Endodermal cell (in vitro differentiated cells): ENCODE measurements at regions not wholly inside any gene's neighbourhood (a gene's known extent, or its start where the extent isn't known, plus 50 kb on each side); places are given as distances from the start of the nearest gene placed in this dataset.

Experiments used
- DNase-seq: peaks from one replicate; pipeline ENCODE4 v3.0.0-alpha.2; 2017
- H3K27ac ChIP-seq: 2 replicates; pipeline ENCODE4 v1.5.1; 2013; ENCODE audit warnings: mild to moderate bottlenecking, low read depth, low read length, moderate library complexity
- H3K27me3 ChIP-seq: 2 replicates; pipeline ENCODE4 v1.6.1; 2013; ENCODE audit warnings: mild to moderate bottlenecking, low read length, moderate library complexity; ENCODE audit not compliant: insufficient read depth, control insufficient read depth, poor library complexity, severe bottlenecking
- H3K36me3 ChIP-seq: 2 replicates; pipeline ENCODE4 v1.7.0; 2013; ENCODE audit warnings: mild to moderate bottlenecking, low read length, moderate library complexity; ENCODE audit not compliant: control insufficient read depth, insufficient read depth
- H3K4me1 ChIP-seq: one replicate; pipeline ENCODE4 v1.7.0; 2013; ENCODE audit warnings: low read length; ENCODE audit not compliant: control insufficient read depth, insufficient read depth
- H3K4me3 ChIP-seq: 2 replicates; pipeline ENCODE4 v1.5.1; 2013; ENCODE audit warnings: mild to moderate bottlenecking, low read length, moderate library complexity
- H3K9ac ChIP-seq: 2 replicates; pipeline ENCODE4 v1.6.1; 2013; ENCODE audit warnings: mild to moderate bottlenecking, low read length, moderate library complexity; ENCODE audit not compliant: poor library complexity, severe bottlenecking; ENCODE audit errors: extremely low read depth
- H3K9me3 ChIP-seq: 2 replicates; pipeline ENCODE4 v1.6.1; 2013; ENCODE audit warnings: mild to moderate bottlenecking, low read length, moderate library complexity; ENCODE audit not compliant: control insufficient read depth
- H3K27ac Mint-ChIP-seq: 2 replicates; pipeline ENCODE4 v1.8.0; 2020; ENCODE audit warnings: mixed read lengths
- H3K27me3 Mint-ChIP-seq: 2 replicates; pipeline ENCODE4 v1.8.0; 2021; ENCODE audit warnings: mild to moderate bottlenecking, mixed read lengths; ENCODE audit not compliant: insufficient read depth
- H3K36me3 Mint-ChIP-seq: 2 replicates; pipeline ENCODE4 v1.8.0; 2020; ENCODE audit warnings: low read depth, mixed read lengths
- H3K4me1 Mint-ChIP-seq: 2 replicates; pipeline ENCODE4 v1.8.0; 2020; ENCODE audit warnings: mixed read lengths
- H3K4me3 Mint-ChIP-seq: 2 replicates; pipeline ENCODE4 v1.8.0; 2020; ENCODE audit warnings: mild to moderate bottlenecking, moderate library complexity, mixed read lengths
- H3K9me3 Mint-ChIP-seq: 2 replicates; pipeline ENCODE4 v1.8.0; 2020; ENCODE audit warnings: mild to moderate bottlenecking, mixed read lengths
- WGBS, 2 experiments: methylation state at CpG; one replicate each; pipeline versions ENCODE4 v1.1.5 to v1.1.7; 2013; ENCODE audit warnings: missing lambda C conversion rate in 2 of 2, mixed read lengths in 1 of 2; ENCODE audit not compliant: insufficient coverage in 1 of 2, insufficient read length in 1 of 2; 5-methylcytosine and 5-hydroxymethylcytosine counted together
- TF ChIP-seq, protein P1 (sequence below): fragments of 200-600 bp; sonication (generic); conservative IDR thresholded peaks from 2 replicates; pipeline ENCODE4 v1.5.0; 2021; ENCODE audit warnings: antibody characterized with exemption, mild to moderate bottlenecking

DNA sequence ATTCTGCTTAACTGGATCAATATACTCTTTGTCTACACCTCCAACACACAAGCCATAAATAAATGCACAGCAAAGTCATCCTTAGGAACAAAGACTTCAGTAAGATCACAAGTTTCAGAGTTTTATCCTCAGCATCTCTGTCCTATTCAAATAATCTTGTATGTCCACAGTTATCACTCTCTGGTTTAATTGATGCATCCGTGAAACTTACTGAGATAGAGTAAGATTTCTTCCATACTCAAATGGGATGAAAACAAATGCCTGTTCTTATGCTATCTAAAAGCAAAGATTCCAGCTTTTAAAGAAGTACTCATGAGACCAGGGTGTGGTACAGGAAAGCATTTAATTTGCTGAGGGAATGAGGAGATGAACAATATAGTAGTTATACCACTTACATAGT is 184.6 kb upstream of the SLC7A11 start:
- peaks cover 2% of the 10 kb centered on the region for H3K4me1 Mint-ChIP-seq
- Histone ChIP-seq H3K9ac (no peak overlapping the region), H3K27ac (no peak overlapping the region), H3K36me3 (no peaks in the 10 kb centered on the region), H3K4me3 (no peak overlapping the region), H3K27me3 (no peaks in the 10 kb centered on the region), H3K4me1 (no peaks in the 10 kb centered on the region), H3K9me3 (no peaks in the 10 kb centered on the region)
- H3K9me3 Mint-ChIP-seq, result no peaks in the 10 kb centered on the region
- TF ChIP-seq, protein P1, sequence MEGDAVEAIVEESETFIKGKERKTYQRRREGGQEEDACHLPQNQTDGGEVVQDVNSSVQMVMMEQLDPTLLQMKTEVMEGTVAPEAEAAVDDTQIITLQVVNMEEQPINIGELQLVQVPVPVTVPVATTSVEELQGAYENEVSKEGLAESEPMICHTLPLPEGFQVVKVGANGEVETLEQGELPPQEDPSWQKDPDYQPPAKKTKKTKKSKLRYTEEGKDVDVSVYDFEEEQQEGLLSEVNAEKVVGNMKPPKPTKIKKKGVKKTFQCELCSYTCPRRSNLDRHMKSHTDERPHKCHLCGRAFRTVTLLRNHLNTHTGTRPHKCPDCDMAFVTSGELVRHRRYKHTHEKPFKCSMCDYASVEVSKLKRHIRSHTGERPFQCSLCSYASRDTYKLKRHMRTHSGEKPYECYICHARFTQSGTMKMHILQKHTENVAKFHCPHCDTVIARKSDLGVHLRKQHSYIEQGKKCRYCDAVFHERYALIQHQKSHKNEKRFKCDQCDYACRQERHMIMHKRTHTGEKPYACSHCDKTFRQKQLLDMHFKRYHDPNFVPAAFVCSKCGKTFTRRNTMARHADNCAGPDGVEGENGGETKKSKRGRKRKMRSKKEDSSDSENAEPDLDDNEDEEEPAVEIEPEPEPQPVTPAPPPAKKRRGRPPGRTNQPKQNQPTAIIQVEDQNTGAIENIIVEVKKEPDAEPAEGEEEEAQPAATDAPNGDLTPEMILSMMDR, result no peak
- DNase-seq, result no peak
- 81% methylated on average over 1 of the region's 1 CpG; no CpG with 5 or more reads in 1 of the 2 experiments for WGBS, 2 experiments
- H3K27me3 Mint-ChIP-seq, result no peaks in the 10 kb centered on the region
- H3K27ac Mint-ChIP-seq, result no peak overlapping the region
- no peak overlapping the region for H3K4me3 Mint-ChIP-seq
- H3K36me3 Mint-ChIP-seq, result no peaks in the 10 kb centered on the region

DNA sequence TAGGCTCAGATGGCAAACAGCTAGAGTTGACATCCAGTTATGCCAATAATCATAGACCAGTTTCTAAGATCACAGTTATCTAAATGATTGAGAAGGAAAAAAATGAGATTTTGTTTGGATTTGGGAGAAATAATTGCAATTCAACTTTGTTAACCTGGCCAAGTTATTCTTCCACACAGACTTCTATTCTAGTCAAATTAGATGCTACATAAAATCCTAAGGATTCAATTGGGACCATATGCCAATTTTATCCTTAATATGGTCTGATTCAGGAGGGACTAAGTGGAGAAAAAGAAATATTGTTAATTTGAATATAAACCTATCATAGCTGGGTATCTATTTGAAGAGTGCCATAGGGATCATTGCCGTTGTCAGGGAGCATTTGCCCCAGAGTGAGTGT is 178.3 kb upstream of the SLC7A11 start:
- Mint-ChIP-seq H3K9me3 (no peaks in the 10 kb centered on the region), H3K27ac (no peak overlapping the region), H3K4me1 (peaks cover 2% of the 10 kb centered on the region), H3K36me3 (no peaks in the 10 kb centered on the region), H3K27me3 (no peaks in the 10 kb centered on the region), H3K4me3 (no peak overlapping the region)
- Histone ChIP-seq H3K4me3 (no peak overlapping the region), H3K27me3 (no peaks in the 10 kb centered on the region), H3K9me3 (no peaks in the 10 kb centered on the region), H3K9ac (no peak overlapping the region), H3K27ac (no peak overlapping the region), H3K4me1 (no peaks in the 10 kb centered on the region), H3K36me3 (no peaks in the 10 kb centered on the region)
- WGBS, 2 experiments, result 96% methylated on average over 1 of the region's 1 CpG; no CpG with 5 or more reads in 1 of the 2 experiments
- no peak for DNase-seq
- TF ChIP-seq, protein P1, result no peak

DNA sequence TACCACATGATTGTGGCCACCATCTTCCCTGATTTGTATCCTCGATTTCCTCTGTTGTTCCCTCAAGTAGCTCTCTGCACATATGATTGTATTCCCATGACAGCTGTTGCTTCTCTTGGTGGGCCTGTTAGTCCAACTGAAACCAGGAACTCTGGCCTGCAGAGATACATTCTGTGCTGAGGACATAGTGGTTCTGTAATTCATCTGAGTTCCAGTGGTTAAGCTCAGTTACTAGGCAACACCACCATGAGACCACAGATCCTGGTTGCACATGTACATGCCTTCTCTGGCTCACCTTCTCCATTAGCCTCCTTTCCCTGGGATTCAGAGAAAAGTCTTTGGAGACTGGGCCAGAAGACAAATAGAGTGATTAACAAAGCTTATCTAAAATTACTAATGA is 172.1 kb upstream of the SLC7A11 start:
- Histone ChIP-seq H3K27me3 (no peaks in the 10 kb centered on the region), H3K27ac (no peak overlapping the region), H3K9me3 (no peaks in the 10 kb centered on the region), H3K36me3 (no peaks in the 10 kb centered on the region), H3K9ac (no peak overlapping the region), H3K4me3 (no peak overlapping the region), H3K4me1 (no peaks in the 10 kb centered on the region)
- 82 to 94% methylated on average over 1 of the region's 1 CpG for WGBS, 2 experiments
- H3K27ac Mint-ChIP-seq, result no peak overlapping the region
- TF ChIP-seq, protein P1, result no peak
- DNase-seq, result no peak
- H3K9me3 Mint-ChIP-seq, result no peaks in the 10 kb centered on the region
- no peaks in the 10 kb centered on the region for H3K27me3 Mint-ChIP-seq
- H3K4me3 Mint-ChIP-seq, result no peak overlapping the region
- H3K36me3 Mint-ChIP-seq, result no peaks in the 10 kb centered on the region
- H3K4me1 Mint-ChIP-seq, result no peaks in the 10 kb centered on the region
